Upper lobe of left lung (tissue), 4 donors: ENCODE measurements at regions not wholly inside any gene's neighbourhood (a gene's known extent, or its start where the extent isn't known, plus 50 kb on each side); places are given as distances from the start of the nearest gene placed in this dataset.

ENCODE experiments used
- CTCF ChIP-seq, 6 experiments: fragments of 450-650 bp in 4 of 6; fragments of 200-600 bp in 2 of 6; sonication (generic) in 2 of 6; IDR thresholded peaks; one replicate each; pipeline ENCODE4 v1.5.1; 2016 to 2019; ENCODE audit warnings: antibody characterized with exemption in 6 of 6
- EP300 ChIP-seq, 4 donors: sonication (generic); formaldehyde crosslinking; IDR thresholded peaks; one replicate each; pipeline ENCODE4 v1.5.1; 2017; ENCODE audit warnings: antibody characterized with exemption in 4 of 4, control low read depth in 2 of 4
- POLR2A ChIP-seq, 4 donors: fragments of 450-650 bp; IDR thresholded peaks; one replicate each; pipeline ENCODE4 v1.5.1; 2016 to 2017; ENCODE audit warnings: antibody characterized with exemption in 4 of 4, mild to moderate bottlenecking in 2 of 4

DNA sequence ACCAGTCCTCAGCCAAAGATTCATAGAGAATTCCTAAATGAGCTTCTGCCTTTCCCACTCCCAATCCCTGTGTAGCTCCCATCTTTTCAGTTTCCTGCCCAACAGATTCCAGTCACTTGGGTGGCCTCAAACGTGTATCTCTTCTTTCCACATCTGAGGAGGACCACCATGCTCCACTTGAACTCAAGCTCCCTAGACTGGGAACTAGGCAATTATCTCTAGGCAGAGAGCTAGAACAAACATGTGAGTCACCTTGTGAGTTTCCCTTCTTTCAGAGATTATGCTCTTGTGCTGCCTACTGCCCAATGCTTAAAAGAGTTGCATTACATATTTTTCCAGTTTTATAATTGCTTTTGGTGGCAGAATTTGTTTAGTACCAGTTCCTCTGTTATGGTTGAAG is 178.0 kb downstream of the MDFIC start:
- TF ChIP-seq POLR2A (IDR thresholded peaks at IDR 0.05) (no peak), CTCF (IDR thresholded peaks at IDR 0.05) (no peak), EP300 (IDR thresholded peaks at IDR 0.05) (no peak)
